ENCODE measurements at regions not wholly inside any gene's neighbourhood (a gene's known extent, or its start where the extent isn't known, plus 50 kb on each side); places are given as distances from the start of the nearest gene placed in this dataset.
A peak's percentile ranks its signal among the peaks of the same experiment; 100 is the strongest.
"Not testable (repeated sequence)": the region's sequence is repeated elsewhere in the genome, so short reads cannot be mapped to it uniquely, and the experiment has no call there.

DNA sequence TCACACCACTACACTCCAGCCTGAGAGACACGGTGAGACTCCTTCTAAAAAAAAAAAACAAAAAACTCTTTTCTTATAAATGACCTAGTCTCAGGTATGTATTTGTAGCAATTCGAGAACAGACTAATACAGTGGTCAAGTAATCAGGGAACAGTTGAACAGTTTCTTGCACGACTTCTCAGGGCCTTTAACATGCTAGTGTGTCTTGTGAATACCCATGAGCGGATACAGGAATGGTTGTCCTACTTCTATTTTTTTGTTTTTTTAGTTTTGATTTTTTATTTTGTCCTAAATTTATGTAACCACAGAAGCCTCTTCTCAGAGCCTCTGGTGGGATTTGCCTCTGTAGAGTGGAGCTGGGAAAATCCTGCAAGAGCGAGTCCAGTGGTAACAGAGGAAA, 71.0 kb upstream of the NANOS1 start:
- H3K4me3 ChIP-seq, result no peak overlapping the region
- H3K27ac ChIP-seq, result peak overlapping the region in 2 of 4 donors; percentile 13 to 36
- no peaks in the 10 kb centered on the region for H3K9me3 ChIP-seq
- no peaks in the 10 kb centered on the region for H3K36me3 ChIP-seq
- TF ChIP-seq, protein P1, sequence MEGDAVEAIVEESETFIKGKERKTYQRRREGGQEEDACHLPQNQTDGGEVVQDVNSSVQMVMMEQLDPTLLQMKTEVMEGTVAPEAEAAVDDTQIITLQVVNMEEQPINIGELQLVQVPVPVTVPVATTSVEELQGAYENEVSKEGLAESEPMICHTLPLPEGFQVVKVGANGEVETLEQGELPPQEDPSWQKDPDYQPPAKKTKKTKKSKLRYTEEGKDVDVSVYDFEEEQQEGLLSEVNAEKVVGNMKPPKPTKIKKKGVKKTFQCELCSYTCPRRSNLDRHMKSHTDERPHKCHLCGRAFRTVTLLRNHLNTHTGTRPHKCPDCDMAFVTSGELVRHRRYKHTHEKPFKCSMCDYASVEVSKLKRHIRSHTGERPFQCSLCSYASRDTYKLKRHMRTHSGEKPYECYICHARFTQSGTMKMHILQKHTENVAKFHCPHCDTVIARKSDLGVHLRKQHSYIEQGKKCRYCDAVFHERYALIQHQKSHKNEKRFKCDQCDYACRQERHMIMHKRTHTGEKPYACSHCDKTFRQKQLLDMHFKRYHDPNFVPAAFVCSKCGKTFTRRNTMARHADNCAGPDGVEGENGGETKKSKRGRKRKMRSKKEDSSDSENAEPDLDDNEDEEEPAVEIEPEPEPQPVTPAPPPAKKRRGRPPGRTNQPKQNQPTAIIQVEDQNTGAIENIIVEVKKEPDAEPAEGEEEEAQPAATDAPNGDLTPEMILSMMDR (IDR thresholded peaks at IDR 0.05), result no peak
- no peak for TF ChIP-seq POLR2A (IDR thresholded peaks at IDR 0.05)
- TF ChIP-seq EP300 (IDR thresholded peaks at IDR 0.05), result no peak
- peaks cover 0 to 33% (median 13%) of the 10 kb centered on the region in 4 donors for H3K4me1 ChIP-seq
- no peaks in the 10 kb centered on the region for H3K27me3 ChIP-seq
- DNase-seq (ENCODE audit: low spot score in 2 of 2), result no peak
- 80 to 82% methylated on average over 5 of the region's 5 CpGs for WGBS, 2 donors

DNA sequence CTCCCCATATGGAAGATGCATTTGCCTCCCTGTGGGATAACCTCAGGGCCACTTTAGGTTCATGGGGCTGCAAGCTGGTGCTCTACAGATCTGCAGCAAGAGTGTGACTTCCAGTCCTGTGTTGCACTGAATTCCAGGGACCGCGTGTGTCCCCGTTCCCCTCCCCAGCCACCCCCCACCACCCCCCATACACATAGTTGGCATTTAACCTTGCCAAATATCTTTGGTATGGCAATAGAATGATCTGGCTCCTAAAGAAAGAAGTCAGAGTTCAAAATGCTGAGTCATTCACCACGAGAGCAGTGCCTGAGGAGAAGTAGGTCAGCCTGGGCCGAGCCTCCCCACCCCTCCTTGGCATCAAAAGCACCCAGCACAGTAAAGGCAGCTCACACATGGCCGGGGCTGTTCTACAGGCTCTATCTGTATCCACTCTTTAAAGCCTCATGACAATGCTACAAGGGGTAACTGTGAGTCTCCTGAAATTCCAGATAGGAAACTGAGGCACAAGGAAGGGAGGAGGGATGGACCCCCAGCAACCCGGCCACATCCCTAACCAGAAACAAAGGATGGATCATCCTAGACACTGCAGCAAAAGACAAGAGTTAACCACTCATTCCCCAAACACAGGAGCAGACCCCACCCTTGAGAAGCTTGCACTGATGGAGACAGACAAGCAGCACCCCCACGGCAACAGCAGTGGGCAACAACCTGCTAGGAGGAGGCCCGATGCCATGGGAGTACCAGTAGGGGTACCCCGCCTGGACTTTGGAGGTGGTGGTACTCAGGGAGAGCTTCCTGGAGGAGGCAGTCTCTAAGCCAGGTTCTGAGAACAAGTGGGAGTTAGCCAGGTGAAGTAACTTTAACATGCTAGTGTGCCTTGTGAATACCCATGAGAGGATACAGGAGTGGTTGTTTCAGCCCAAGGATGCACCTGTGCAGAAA, 70.3 kb upstream of the NANOS1 start:
- TF ChIP-seq, protein P1 (IDR thresholded peaks at IDR 0.05), result no peak
- peak; percentile 17 to 64 for TF ChIP-seq EP300 (IDR thresholded peaks at IDR 0.05)
- Histone ChIP-seq H3K36me3 (no peaks in the 10 kb centered on the region), H3K4me3 (no peak overlapping the region), H3K4me1 (peaks cover 0 to 32% (median 12%) of the 10 kb centered on the region in 4 donors), H3K27me3 (no peaks in the 10 kb centered on the region), H3K27ac (peak overlapping the region in 2 of 4 donors; percentile 66 to 73), H3K9me3 (no peaks in the 10 kb centered on the region)
- peak; percentile 32 to 41 for DNase-seq (ENCODE audit: low spot score in 2 of 2)
- 13 to 27% methylated on average over 7 to 9 of the region's 10 CpGs for WGBS, 2 donors

DNA sequence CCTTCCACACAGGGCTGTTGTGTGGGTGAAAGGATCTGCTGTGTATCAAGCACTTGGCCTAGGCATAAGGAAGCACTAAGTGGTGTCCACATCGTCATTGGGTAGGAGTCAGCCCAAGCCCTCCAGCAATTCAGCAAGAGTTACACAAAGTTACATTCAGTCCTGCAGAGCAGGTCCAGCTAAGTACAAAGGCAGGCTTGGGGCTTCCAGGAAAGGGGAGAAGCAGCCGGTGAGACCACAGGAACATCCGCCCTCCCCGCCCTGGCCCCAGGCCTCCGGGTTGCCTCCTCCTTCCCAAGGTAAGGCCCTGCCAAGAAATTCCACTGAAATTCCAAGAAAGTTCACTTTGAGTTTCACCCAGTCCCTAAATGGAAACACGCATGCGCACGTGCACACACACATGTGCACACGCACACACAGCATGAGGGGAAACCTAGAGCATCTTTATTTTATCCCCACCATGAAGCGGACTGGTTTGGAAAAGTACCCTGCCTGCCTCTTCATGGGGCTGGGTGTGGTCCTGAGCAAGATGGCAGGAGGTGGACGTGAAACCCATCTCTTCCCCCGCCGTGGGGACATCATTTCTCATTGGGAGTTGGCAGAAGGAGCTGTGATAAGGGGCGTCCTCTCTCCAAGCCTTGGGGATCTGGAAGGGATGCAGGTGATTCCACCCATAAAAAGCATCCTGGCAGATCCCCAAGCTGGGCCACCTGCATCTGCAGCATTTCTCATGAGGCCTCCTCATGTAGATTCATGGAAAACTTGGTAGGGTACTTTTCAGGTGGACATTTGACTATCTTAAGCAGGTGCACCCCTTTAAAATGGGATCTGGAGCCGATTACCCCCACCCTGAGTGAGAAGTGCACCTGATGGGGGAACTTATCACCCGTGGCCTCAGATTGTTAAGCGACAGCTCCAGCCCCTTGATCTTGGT, 69.1 kb upstream of the NANOS1 start:
- Histone ChIP-seq H3K4me1 (peaks cover 0 to 31% (median 12%) of the 10 kb centered on the region in 4 donors), H3K4me3 (no peak overlapping the region), H3K9me3 (no peaks in the 10 kb centered on the region), H3K36me3 (no peaks in the 10 kb centered on the region), H3K27me3 (no peaks in the 10 kb centered on the region), H3K27ac (peak overlapping the region in 2 of 4 donors; percentile 66 to 73)
- DNase-seq (ENCODE audit: low spot score in 2 of 2), result no peak
- TF ChIP-seq EP300 (IDR thresholded peaks at IDR 0.05) (no peak), POLR2A (IDR thresholded peaks at IDR 0.05) (no peak)
- TF ChIP-seq, protein P1 (IDR thresholded peaks at IDR 0.05), result no peak
- WGBS, 2 donors, result 65 to 70% methylated on average over 17 of the region's 17 CpGs

DNA sequence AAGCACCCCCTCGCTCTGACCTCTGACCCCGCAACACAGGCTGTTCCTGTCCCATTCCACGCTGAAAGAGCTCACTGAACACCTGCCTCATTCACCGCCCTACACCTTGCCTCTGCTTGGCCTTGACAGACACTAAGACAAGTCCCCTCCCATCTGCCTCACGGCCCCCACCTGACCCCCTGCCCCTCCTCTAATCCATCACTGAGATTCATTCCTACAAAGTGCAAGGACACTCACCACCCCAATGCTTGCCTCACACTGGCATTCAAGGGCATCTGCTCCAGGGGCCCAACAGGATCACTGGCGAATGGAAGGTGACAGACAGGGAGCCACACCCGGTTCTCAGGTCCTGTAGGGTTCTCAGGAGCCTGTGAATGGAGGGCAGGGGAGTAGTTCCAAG, 68.1 kb upstream of the NANOS1 start:
- no peak for DNase-seq (ENCODE audit: low spot score in 2 of 2)
- whole genome bisulfite sequencing, 2 donors, result 74 to 78% methylated on average over 7 of the region's 7 CpGs
- H3K4me3 ChIP-seq, result no peak overlapping the region
- no peaks in the 10 kb centered on the region for H3K9me3 ChIP-seq
- H3K27me3 ChIP-seq, result no peaks in the 10 kb centered on the region
- no peaks in the 10 kb centered on the region for H3K36me3 ChIP-seq
- no peak overlapping the region for H3K27ac ChIP-seq
- H3K4me1 ChIP-seq, result peaks cover 0 to 31% (median 12%) of the 10 kb centered on the region in 4 donors
- TF ChIP-seq EP300 (IDR thresholded peaks at IDR 0.05) (no peak), POLR2A (IDR thresholded peaks at IDR 0.05) (no peak)
- TF ChIP-seq, protein P1 (IDR thresholded peaks at IDR 0.05), result no peak

DNA sequence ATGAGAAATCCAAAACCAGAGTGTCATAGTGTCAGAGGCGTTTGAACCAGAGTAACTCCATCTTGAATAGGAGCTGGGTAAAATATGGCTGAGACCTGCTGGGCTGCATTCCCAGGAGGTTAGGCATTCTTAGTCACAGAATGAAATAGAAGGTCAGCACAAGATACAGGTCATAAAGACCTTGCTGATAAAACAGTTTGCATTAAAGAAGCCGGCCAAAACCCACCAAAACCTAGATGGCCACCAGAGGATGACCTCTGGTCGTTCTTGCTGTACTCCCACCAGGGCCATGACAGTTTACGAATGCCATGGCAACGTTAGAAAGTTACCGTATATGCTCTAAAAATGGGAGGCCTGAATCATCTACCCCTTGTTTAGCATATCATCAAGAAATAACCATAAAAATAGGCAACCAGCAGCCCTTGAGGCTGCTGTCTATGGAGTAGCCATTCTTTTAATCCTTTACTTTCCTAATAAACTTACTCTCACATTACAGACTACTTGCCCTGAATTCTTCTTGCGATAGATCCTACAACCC, 67.1 kb upstream of the NANOS1 start:
- H3K9me3 ChIP-seq; H3K27ac ChIP-seq; H3K27me3 ChIP-seq; H3K4me3 ChIP-seq; H3K36me3 ChIP-seq; DNase-seq (ENCODE audit: low spot score in 2 of 2): not testable (repeated sequence)
- WGBS, 2 donors, result 56 to 57% methylated on average over 7 of the region's 7 CpGs
- peaks cover 0 to 37% (median 12%) of the 10 kb centered on the region in 4 donors for H3K4me1 ChIP-seq
